IMR-90 (cell line): ENCODE measurements at regions not wholly inside any gene's neighbourhood (a gene's known extent, or its start where the extent isn't known, plus 50 kb on each side); places are given as distances from the start of the nearest gene placed in this dataset.

Experiments used
- CEBPB ChIP-seq: IDR thresholded peaks from 2 replicates; pipeline ENCODE4 v1.6.1; 2012; ENCODE audit warnings: low read depth, low read length, improper control_type of control experiment
- CTCF ChIP-seq: conservative IDR thresholded peaks from 2 replicates; pipeline ENCODE4 v1.5.1; 2012; ENCODE audit warnings: mild to moderate bottlenecking, low read depth, low read length, improper control_type of control experiment
- POLR2A ChIP-seq: IDR thresholded peaks from 2 replicates; pipeline ENCODE4 v1.6.1; 2012; ENCODE audit warnings: mild to moderate bottlenecking, low read depth, low read length
- RAD21 ChIP-seq: IDR thresholded peaks from 2 replicates; pipeline ENCODE4 v1.6.1; 2012; ENCODE audit warnings: low read length, improper control_type of control experiment
- RFX5 ChIP-seq: IDR thresholded peaks from 2 replicates; pipeline ENCODE4 v1.8.0; 2012; ENCODE audit warnings: low read depth, mild to moderate bottlenecking, low read length, moderate library complexity
- SMC3 ChIP-seq: fragments of 150-350 bp; IDR thresholded peaks from 2 replicates; pipeline ENCODE4 v1.6.1; 2016; ENCODE audit warnings: low read depth, mild to moderate bottlenecking, antibody characterized with exemption, low read length, moderate library complexity
- USF2 ChIP-seq: fragments of 150-350 bp; IDR thresholded peaks from 2 replicates; pipeline ENCODE4 v1.6.1; 2017; ENCODE audit warnings: mild to moderate bottlenecking, antibody characterized with exemption, low read length, low read depth

- TF ChIP-seq CTCF (no peak), POLR2A (no peak), CEBPB (no peak), RFX5 (no peak), SMC3 (no peak), RAD21 (no peak), USF2 (no peak)
These were observed 298.8 kb downstream of the LMO7 start for GRCh38 chr13:75934889-75935288.
